Colonic mucosa (tissue), 4 donors: ENCODE measurements at regions not wholly inside any gene's neighbourhood (a gene's known extent, or its start where the extent isn't known, plus 50 kb on each side); places are given as distances from the start of the nearest gene placed in this dataset.

Experiments used
- DNase-seq: peaks from one replicate; pipeline ENCODE4 v3.0.0-alpha.2; 2020
- H3K27ac ChIP-seq: fragments of 200-600 bp; one replicate; pipeline ENCODE4 v1.8.0; 2021
- H3K27me3 ChIP-seq: fragments of 200-600 bp; one replicate; pipeline ENCODE4 v1.8.0; 2021
- H3K36me3 ChIP-seq: fragments of 200-600 bp; one replicate; pipeline ENCODE4 v1.8.0; 2021
- H3K4me1 ChIP-seq: fragments of 200-600 bp; one replicate; pipeline ENCODE4 v1.8.0; 2021; ENCODE audit warnings: mild to moderate bottlenecking
- H3K4me3 ChIP-seq: fragments of 200-600 bp; one replicate; pipeline ENCODE4 v1.8.0; 2021
- H3K9ac ChIP-seq, 2 donors: one replicate each; pipeline ENCODE4 v1.7.0; 2013; ENCODE audit warnings: control low read depth in 2 of 2, low read depth in 2 of 2, low read length in 2 of 2
- H3K9me3 ChIP-seq: fragments of 200-600 bp; one replicate; pipeline ENCODE4 v1.8.0; 2021
- CTCF ChIP-seq: fragments of 200-600 bp; IDR thresholded peaks from one replicate; pipeline ENCODE4 v1.8.0; 2022; ENCODE audit warnings: antibody characterized with exemption, mild to moderate bottlenecking
- intact Hi-C: fragments of 100-400 bp; cut with DNase I; formaldehyde crosslinking; loops from one replicate; pipeline ENCODE4 v1.14.1; 2022
- donor health status: healthy.
- donor health status: DM: no; HTN: no; CAD: no.
- donor health status: DM: no; HTN: no; CAD: no.

GRCh38 chr4:145417348-145418130, 64.1 kb upstream of the SMAD1 start:
- intact Hi-C loops = no loop called here
- Histone ChIP-seq H3K27me3 (no peaks in the 10 kb centered on the region), H3K9ac (no peak overlapping the region), H3K4me1 (no peaks in the 10 kb centered on the region), H3K27ac (no peak overlapping the region), H3K36me3 (no peaks in the 10 kb centered on the region), H3K9me3 (no peaks in the 10 kb centered on the region), H3K4me3 (no peak overlapping the region)
- TF ChIP-seq CTCF = no peak
- no peak for DNase-seq

GRCh38 chr4:145414841-145415240, 66.8 kb upstream of the SMAD1 start:
- no peak for TF ChIP-seq CTCF
- no peaks in the 10 kb centered on the region for H3K36me3 ChIP-seq
- DNase-seq = no peak
- H3K27ac ChIP-seq = no peak overlapping the region
- H3K4me3 ChIP-seq = no peak overlapping the region
- H3K27me3 ChIP-seq = no peaks in the 10 kb centered on the region
- H3K4me1 ChIP-seq = no peaks in the 10 kb centered on the region
- no peaks in the 10 kb centered on the region for H3K9me3 ChIP-seq
- no peak overlapping the region for H3K9ac ChIP-seq
- intact Hi-C loops = no loop called here

GRCh38 chr4:145414226-145414625, 67.4 kb upstream of the SMAD1 start:
- Histone ChIP-seq H3K27ac (no peak overlapping the region), H3K9ac (no peak overlapping the region), H3K9me3 (no peaks in the 10 kb centered on the region), H3K36me3 (no peaks in the 10 kb centered on the region), H3K4me3 (no peak overlapping the region), H3K27me3 (no peaks in the 10 kb centered on the region), H3K4me1 (no peaks in the 10 kb centered on the region)
- no peak for TF ChIP-seq CTCF
- DNase-seq = no peak
- intact Hi-C loops = no loop called here

GRCh38 chr4:145406970-145407369, 74.7 kb upstream of the SMAD1 start:
- intact Hi-C loops = no loop called here
- H3K9me3 ChIP-seq = no peaks in the 10 kb centered on the region
- H3K4me1 ChIP-seq = no peaks in the 10 kb centered on the region

GRCh38 chr4:145404761-145405160, 76.9 kb upstream of the SMAD1 start:
- no peak for DNase-seq
- intact Hi-C loops = no loop called here
- no peaks in the 10 kb centered on the region for H3K9me3 ChIP-seq

More at GRCh38 chr4:145406970-145407369, 74.7 kb upstream of the SMAD1 start:
- no peak for DNase-seq
- Histone ChIP-seq H3K27me3 (no peaks in the 10 kb centered on the region), H3K36me3 (no peaks in the 10 kb centered on the region), H3K27ac (no peak overlapping the region), H3K9ac (no peak overlapping the region), H3K4me3 (no peak overlapping the region)
- TF ChIP-seq CTCF = no peak

More at GRCh38 chr4:145404761-145405160, 76.9 kb upstream of the SMAD1 start:
- no peak for TF ChIP-seq CTCF
- Histone ChIP-seq H3K4me3 (no peak overlapping the region), H3K36me3 (no peaks in the 10 kb centered on the region), H3K9ac (no peak overlapping the region), H3K27ac (no peak overlapping the region), H3K27me3 (no peaks in the 10 kb centered on the region), H3K4me1 (no peaks in the 10 kb centered on the region)
